ENCODE measurements at regions not wholly inside any gene's neighbourhood (a gene's known extent, or its start where the extent isn't known, plus 50 kb on each side); places are given as distances from the start of the nearest gene placed in this dataset.
"Not testable (repeated sequence)": the region's sequence is repeated elsewhere in the genome, so short reads cannot be mapped to it uniquely, and the experiment has no call there.

DNA sequence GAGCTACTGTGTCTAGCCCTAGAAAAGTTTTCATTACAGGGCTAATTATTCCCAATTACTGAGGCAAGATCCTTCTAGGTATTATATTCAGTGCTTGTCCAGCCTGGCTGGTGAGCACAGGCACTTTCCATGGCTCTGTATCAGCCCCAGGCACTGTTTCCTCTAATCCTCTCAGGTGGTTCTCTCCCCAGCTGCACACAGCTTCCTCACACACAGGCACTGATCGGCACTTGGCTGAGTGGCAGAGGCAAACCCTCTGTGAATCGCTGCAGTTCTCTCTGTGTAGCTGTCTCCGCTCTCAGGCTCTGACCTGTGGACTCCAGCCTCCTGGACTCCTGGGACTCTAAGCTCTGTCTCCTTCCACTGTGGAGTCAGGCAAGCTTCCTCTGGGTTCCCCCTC, 318.1 kb downstream of the KLF13 start:
- intact Hi-C loops (cut with micrococcal nuclease; ENCODE audit: unreplicated experiment); POLR2A ChIA-PET; H3K36me3 ChIP-seq (ENCODE audit: control insufficient read depth, insufficient read depth, low read length); H3K9me3 Mint-ChIP-seq (ENCODE audit: unreplicated experiment); H3K4me1 ChIP-seq; H3K27me3 ChIP-seq (replicated peaks; ENCODE audit: control insufficient read depth, insufficient read depth, low read length); H3K4me1 Mint-ChIP-seq (ENCODE audit: low read depth, unreplicated experiment); H3K27ac Mint-ChIP-seq (ENCODE audit: unreplicated experiment); H3K36me3 Mint-ChIP-seq (ENCODE audit: insufficient read depth, unreplicated experiment); CTCF ChIA-PET; DNase-seq; BruUV-seq (replicated peaks); H3K4me3 ChIP-seq (ENCODE audit: low read depth, low read length); H3K9me3 ChIP-seq; H3K4me3 Mint-ChIP-seq (ENCODE audit: unreplicated experiment): not testable (repeated sequence)
- peaks cover 11% of the 10 kb centered on the region for H3K27me3 Mint-ChIP-seq (ENCODE audit: insufficient read depth, unreplicated experiment)

DNA sequence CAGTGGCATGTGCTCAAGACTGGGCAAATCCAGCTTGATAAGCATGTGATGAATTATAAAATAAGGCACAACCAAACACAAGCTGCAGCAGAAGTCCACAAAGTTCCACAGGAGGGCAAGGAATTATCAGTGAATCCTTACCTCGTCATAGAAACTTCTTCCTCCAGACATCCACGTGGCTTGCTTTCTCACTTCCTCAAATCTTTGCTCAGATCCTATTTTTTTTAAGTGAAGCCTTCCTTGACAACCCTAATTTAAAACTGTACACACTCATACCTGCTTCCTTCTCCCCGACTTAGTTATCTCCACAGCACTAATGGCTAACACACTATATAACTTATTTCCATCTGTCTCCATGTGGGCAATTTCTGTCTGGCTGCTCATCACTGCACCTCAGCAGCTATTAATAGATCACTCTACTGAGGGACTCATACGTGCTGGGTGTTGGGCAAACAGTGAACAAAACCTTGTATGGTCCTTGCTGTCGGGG, 320.7 kb downstream of the KLF13 start:
- H3K4me3 ChIP-seq (ENCODE audit: low read depth, low read length); H3K4me1 Mint-ChIP-seq (ENCODE audit: low read depth, unreplicated experiment); H3K27me3 ChIP-seq (replicated peaks; ENCODE audit: control insufficient read depth, insufficient read depth, low read length); BruUV-seq (replicated peaks); H3K9me3 Mint-ChIP-seq (ENCODE audit: unreplicated experiment); H3K36me3 Mint-ChIP-seq (ENCODE audit: insufficient read depth, unreplicated experiment); H3K4me1 ChIP-seq; H3K27ac Mint-ChIP-seq (ENCODE audit: unreplicated experiment); H3K27me3 Mint-ChIP-seq (ENCODE audit: insufficient read depth, unreplicated experiment); H3K9me3 ChIP-seq; intact Hi-C loops (cut with micrococcal nuclease; ENCODE audit: unreplicated experiment); POLR2A ChIA-PET; DNase-seq; H3K4me3 Mint-ChIP-seq (ENCODE audit: unreplicated experiment); CTCF ChIA-PET; H3K36me3 ChIP-seq (ENCODE audit: control insufficient read depth, insufficient read depth, low read length): not testable (repeated sequence)

DNA sequence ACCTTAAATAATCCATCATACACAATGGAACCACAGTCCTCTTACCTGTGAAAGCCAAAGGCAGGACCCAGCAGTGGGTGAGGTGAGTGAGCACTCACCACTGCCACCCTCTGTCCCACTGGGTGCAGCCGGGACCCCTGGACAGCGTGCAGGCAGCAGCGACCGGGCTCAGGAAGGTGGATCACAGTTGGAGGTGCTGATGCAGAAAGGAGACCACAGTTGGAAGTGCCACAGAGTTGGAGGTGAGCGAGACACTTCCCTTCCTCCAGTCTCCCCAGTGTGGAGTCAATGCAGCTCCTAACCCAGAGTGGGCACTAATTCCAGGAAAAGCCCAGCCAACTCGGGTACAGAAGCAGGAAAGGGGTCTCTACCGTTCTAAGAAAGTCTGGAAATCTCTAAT, 323.0 kb downstream of the KLF13 start:
- DNase-seq; H3K4me3 Mint-ChIP-seq (ENCODE audit: unreplicated experiment); H3K36me3 Mint-ChIP-seq (ENCODE audit: insufficient read depth, unreplicated experiment); BruUV-seq (replicated peaks); H3K27ac Mint-ChIP-seq (ENCODE audit: unreplicated experiment); POLR2A ChIA-PET; H3K4me1 ChIP-seq; H3K27me3 Mint-ChIP-seq (ENCODE audit: insufficient read depth, unreplicated experiment); H3K4me1 Mint-ChIP-seq (ENCODE audit: low read depth, unreplicated experiment); H3K4me3 ChIP-seq (ENCODE audit: low read depth, low read length); H3K9me3 ChIP-seq; H3K27me3 ChIP-seq (replicated peaks; ENCODE audit: control insufficient read depth, insufficient read depth, low read length); CTCF ChIA-PET; H3K9me3 Mint-ChIP-seq (ENCODE audit: unreplicated experiment); H3K36me3 ChIP-seq (ENCODE audit: control insufficient read depth, insufficient read depth, low read length); intact Hi-C loops (cut with micrococcal nuclease; ENCODE audit: unreplicated experiment): not testable (repeated sequence)

DNA sequence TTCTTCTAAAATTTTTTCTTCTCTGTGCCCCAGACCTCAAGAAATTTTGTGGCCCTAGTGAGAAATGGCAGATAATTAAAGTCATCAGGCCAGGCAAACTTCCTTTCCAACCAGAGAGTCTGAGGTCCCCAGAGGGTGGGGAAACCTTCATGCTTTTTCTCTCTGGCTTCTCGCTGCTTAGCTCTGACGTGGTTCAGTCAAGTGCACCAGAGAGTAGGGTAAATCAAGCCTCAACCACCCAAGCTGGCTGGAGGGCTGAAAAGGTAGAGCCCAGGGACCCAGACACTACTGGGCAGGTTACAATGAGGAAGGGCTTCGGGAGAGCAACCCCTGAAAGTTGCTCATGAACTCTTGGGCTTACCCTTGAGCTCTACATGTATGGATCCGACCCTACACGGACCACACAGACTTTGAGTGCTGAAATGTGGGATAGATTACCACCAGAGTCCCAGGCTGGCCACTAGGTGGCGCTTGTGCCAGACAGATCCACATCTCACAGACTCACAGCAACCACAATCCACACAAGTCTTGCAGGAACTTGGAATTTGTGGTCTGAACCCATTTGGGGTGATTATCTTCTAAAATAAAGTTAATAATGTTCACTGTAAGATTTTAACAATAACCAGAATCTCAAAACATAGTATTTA, 323.5 kb downstream of the KLF13 start:
- H3K4me1 ChIP-seq; H3K9me3 ChIP-seq; H3K27ac Mint-ChIP-seq (ENCODE audit: unreplicated experiment); H3K4me3 Mint-ChIP-seq (ENCODE audit: unreplicated experiment); H3K4me1 Mint-ChIP-seq (ENCODE audit: low read depth, unreplicated experiment); intact Hi-C loops (cut with micrococcal nuclease; ENCODE audit: unreplicated experiment); H3K36me3 ChIP-seq (ENCODE audit: control insufficient read depth, insufficient read depth, low read length); H3K27me3 ChIP-seq (replicated peaks; ENCODE audit: control insufficient read depth, insufficient read depth, low read length); H3K4me3 ChIP-seq (ENCODE audit: low read depth, low read length); BruUV-seq (replicated peaks); H3K36me3 Mint-ChIP-seq (ENCODE audit: insufficient read depth, unreplicated experiment); POLR2A ChIA-PET; CTCF ChIA-PET; H3K27me3 Mint-ChIP-seq (ENCODE audit: insufficient read depth, unreplicated experiment); H3K9me3 Mint-ChIP-seq (ENCODE audit: unreplicated experiment): not testable (repeated sequence)
- TF ChIP-seq, protein P1, sequence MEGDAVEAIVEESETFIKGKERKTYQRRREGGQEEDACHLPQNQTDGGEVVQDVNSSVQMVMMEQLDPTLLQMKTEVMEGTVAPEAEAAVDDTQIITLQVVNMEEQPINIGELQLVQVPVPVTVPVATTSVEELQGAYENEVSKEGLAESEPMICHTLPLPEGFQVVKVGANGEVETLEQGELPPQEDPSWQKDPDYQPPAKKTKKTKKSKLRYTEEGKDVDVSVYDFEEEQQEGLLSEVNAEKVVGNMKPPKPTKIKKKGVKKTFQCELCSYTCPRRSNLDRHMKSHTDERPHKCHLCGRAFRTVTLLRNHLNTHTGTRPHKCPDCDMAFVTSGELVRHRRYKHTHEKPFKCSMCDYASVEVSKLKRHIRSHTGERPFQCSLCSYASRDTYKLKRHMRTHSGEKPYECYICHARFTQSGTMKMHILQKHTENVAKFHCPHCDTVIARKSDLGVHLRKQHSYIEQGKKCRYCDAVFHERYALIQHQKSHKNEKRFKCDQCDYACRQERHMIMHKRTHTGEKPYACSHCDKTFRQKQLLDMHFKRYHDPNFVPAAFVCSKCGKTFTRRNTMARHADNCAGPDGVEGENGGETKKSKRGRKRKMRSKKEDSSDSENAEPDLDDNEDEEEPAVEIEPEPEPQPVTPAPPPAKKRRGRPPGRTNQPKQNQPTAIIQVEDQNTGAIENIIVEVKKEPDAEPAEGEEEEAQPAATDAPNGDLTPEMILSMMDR (IDR thresholded peaks at IDR 0.05; ENCODE audit: insufficient read depth in 1 of 2, low read depth in 1 of 2, low read length in 1 of 2, severe bottlenecking in 1 of 2, unreplicated experiment in 1 of 2): peak; percentile 22 to 57
- peak; percentile 59 to 71 for DNase-seq

DNA sequence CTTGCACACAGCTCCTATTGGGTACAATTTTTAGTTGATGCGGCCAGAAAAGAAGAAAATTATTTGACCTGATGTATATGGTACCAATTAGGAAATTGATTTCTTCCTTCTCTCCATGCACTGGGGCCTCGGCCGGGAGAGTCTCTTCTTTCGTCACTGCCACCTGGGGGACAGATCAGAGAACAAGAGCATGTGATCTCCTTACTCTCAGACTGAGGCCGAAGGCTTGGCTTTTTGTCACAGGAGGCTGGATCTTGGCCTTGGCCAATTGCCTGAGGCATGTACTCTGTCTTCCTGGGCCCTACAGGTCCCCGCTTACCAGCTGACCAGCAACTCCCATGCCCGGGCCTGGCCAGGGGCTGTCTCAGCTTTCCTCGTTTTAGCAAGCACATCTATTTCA, 330.3 kb downstream of the KLF13 start:
- H3K9me3 Mint-ChIP-seq (ENCODE audit: unreplicated experiment); H3K27ac Mint-ChIP-seq (ENCODE audit: unreplicated experiment); H3K4me1 ChIP-seq; H3K4me3 Mint-ChIP-seq (ENCODE audit: unreplicated experiment); DNase-seq; H3K9me3 ChIP-seq; H3K4me1 Mint-ChIP-seq (ENCODE audit: low read depth, unreplicated experiment); BruUV-seq (replicated peaks); CTCF ChIA-PET; H3K36me3 Mint-ChIP-seq (ENCODE audit: insufficient read depth, unreplicated experiment); H3K27me3 ChIP-seq (replicated peaks; ENCODE audit: control insufficient read depth, insufficient read depth, low read length); POLR2A ChIA-PET; H3K36me3 ChIP-seq (ENCODE audit: control insufficient read depth, insufficient read depth, low read length); intact Hi-C loops (cut with micrococcal nuclease; ENCODE audit: unreplicated experiment); H3K4me3 ChIP-seq (ENCODE audit: low read depth, low read length); H3K27me3 Mint-ChIP-seq (ENCODE audit: insufficient read depth, unreplicated experiment): not testable (repeated sequence)
